Activated T-cell treated with anti-CD3 and anti-CD28 coated beads for 24 hours (primary cell): ENCODE measurements at regions not wholly inside any gene's neighbourhood (a gene's known extent, or its start where the extent isn't known, plus 50 kb on each side); places are given as distances from the start of the nearest gene placed in this dataset.
"Not testable (repeated sequence)": the region's sequence is repeated elsewhere in the genome, so short reads cannot be mapped to it uniquely, and the experiment has no call there.

Experiments
- DNase-seq: peaks from one replicate; pipeline ENCODE4 v3.0.0-alpha.2; 2020; ENCODE audit warnings: low read depth

GRCh38 chr2:122328816-122329215 is 573.4 kb downstream of the TSN start:
- no peak for DNase-seq

GRCh38 chr2:122329278-122329677 is 573.8 kb downstream of the TSN start:
- DNase-seq = no peak

GRCh38 chr2:122333932-122334331 is 578.5 kb downstream of the TSN start:
- no peak for DNase-seq

GRCh38 chr2:122338000-122338399 is 582.5 kb downstream of the TSN start:
- no peak for DNase-seq

GRCh38 chr2:122340246-122340645 is 584.8 kb downstream of the TSN start:
- DNase-seq = no peak

GRCh38 chr2:122341007-122341406 is 585.6 kb downstream of the TSN start:
- no peak for DNase-seq

GRCh38 chr2:122352151-122352550 is 596.7 kb downstream of the TSN start:
- DNase-seq = not testable (repeated sequence)

- no peak for DNase-seq
These were observed 602.5 kb downstream of the TSN start for GRCh38 chr2:122357998-122358397.

GRCh38 chr2:122358729-122359128 is 603.3 kb downstream of the TSN start:
- no peak for DNase-seq

GRCh38 chr2:122363885-122364284 is 608.4 kb downstream of the TSN start:
- no peak for DNase-seq

- DNase-seq = no peak
These were observed 611.0 kb downstream of the TSN start for GRCh38 chr2:122366427-122366826.

- no peak for DNase-seq
These were observed 611.7 kb downstream of the TSN start for GRCh38 chr2:122366969-122367645.

- DNase-seq = no peak
These were observed 612.2 kb downstream of the TSN start for GRCh38 chr2:122367646-122368010.

- DNase-seq = no peak
These were observed 613.3 kb downstream of the TSN start for GRCh38 chr2:122368576-122369243.

- no peak for DNase-seq
These were observed 623.1 kb downstream of the TSN start for GRCh38 chr2:122378521-122378920.

GRCh38 chr2:122384768-122385333 is 629.4 kb downstream of the TSN start:
- no peak for DNase-seq

- no peak for DNase-seq
These were observed 632.8 kb downstream of the TSN start for GRCh38 chr2:122388208-122388607.

- DNase-seq = no peak
These were observed 634.2 kb downstream of the TSN start for GRCh38 chr2:122389694-122390093.

GRCh38 chr2:122390406-122390805 is 635.0 kb downstream of the TSN start:
- no peak for DNase-seq

- no peak for DNase-seq
These were observed 636.3 kb downstream of the TSN start for GRCh38 chr2:122391726-122392125.

GRCh38 chr2:122395687-122396086 is 640.2 kb downstream of the TSN start:
- no peak for DNase-seq

GRCh38 chr2:122411231-122411630 is 655.8 kb downstream of the TSN start:
- no peak for DNase-seq

- no peak for DNase-seq
These were observed 656.9 kb downstream of the TSN start for GRCh38 chr2:122412360-122412759.

GRCh38 chr2:122414902-122415301 is 659.5 kb downstream of the TSN start:
- no peak for DNase-seq
